ENCODE measurements at regions not wholly inside any gene's neighbourhood (a gene's known extent, or its start where the extent isn't known, plus 50 kb on each side); places are given as distances from the start of the nearest gene placed in this dataset.

DNA sequence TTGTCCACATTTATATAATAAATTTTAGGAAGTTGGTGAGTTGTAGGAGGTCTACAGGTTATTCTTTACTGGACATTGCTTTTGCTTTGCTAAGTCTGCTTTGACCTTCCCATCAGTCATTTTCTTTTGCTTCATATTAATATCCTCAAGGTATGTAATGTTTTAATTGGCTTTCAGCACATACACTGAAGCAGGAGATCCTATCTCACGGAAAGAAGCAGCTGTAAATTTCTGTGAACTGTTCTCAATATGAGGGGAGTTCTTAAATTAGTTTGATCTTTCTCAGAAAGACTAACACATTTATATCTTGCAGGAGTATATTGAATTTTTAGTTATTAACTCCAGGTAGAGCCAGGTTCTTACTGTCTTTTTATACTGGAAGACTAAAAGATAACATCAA, 856.5 kb downstream of the GATA3 start:
- Histone ChIP-seq H3K9ac (ENCODE audit: low read length) (no peak overlapping the region), H3K4me2 (ENCODE audit: low read length) (no peak overlapping the region), H3F3A (ENCODE audit: insufficient read depth, low read length) (no peaks in the 10 kb centered on the region), H3K27me3 (ENCODE audit: insufficient read depth, low read length) (no peaks in the 10 kb centered on the region), H3K9me2 (ENCODE audit: low read depth, low read length) (no peaks in the 10 kb centered on the region), H3K36me3 (ENCODE audit: insufficient read depth, low read length) (no peaks in the 10 kb centered on the region), H3K4me3 (ENCODE audit: low read depth, low read length, poor library complexity, severe bottlenecking) (no peak overlapping the region), H3K79me2 (ENCODE audit: insufficient read depth, low read length) (no peaks in the 10 kb centered on the region), H3K9me3 (ENCODE audit: low read length) (no peaks in the 10 kb centered on the region), H3K27ac (ENCODE audit: low read depth, low read length, poor library complexity, severe bottlenecking) (no peak overlapping the region), H3K4me1 (ENCODE audit: insufficient read depth, low read length, severe bottlenecking) (no peaks in the 10 kb centered on the region), H4K20me1 (ENCODE audit: insufficient read depth, low read length) (no peaks in the 10 kb centered on the region), H2AFZ (ENCODE audit: low read length) (no peak overlapping the region)
- TF ChIP-seq, protein P1, sequence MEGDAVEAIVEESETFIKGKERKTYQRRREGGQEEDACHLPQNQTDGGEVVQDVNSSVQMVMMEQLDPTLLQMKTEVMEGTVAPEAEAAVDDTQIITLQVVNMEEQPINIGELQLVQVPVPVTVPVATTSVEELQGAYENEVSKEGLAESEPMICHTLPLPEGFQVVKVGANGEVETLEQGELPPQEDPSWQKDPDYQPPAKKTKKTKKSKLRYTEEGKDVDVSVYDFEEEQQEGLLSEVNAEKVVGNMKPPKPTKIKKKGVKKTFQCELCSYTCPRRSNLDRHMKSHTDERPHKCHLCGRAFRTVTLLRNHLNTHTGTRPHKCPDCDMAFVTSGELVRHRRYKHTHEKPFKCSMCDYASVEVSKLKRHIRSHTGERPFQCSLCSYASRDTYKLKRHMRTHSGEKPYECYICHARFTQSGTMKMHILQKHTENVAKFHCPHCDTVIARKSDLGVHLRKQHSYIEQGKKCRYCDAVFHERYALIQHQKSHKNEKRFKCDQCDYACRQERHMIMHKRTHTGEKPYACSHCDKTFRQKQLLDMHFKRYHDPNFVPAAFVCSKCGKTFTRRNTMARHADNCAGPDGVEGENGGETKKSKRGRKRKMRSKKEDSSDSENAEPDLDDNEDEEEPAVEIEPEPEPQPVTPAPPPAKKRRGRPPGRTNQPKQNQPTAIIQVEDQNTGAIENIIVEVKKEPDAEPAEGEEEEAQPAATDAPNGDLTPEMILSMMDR (IDR thresholded peaks at IDR 0.05; ENCODE audit: low read length) = no peak
- TF ChIP-seq EZH2 (IDR thresholded peaks at IDR 0.05; ENCODE audit: borderline replicate concordance, low read length) = no peak

DNA sequence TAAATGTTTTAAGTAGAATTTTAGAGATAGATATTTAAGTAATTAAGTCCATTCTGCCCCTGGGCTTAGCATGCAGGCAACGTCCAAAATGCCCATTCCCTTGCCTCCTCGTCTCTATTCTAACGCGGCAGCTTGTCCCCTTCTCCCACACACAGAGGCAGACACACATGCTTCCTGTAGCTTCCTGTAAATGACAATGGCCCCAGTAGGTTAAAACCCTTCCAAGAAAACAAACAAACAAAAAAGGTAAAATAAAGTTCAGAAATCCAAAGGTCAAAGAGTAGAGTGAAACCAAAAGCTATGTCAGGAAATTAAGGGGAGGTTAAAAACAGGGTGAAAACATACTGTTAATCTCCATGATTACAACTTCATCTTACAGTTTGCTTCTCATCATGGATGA, 857.6 kb downstream of the GATA3 start:
- Histone ChIP-seq H3K9ac (ENCODE audit: low read length) (no peak overlapping the region), H3K4me1 (ENCODE audit: insufficient read depth, low read length, severe bottlenecking) (no peaks in the 10 kb centered on the region), H3K4me3 (ENCODE audit: low read depth, low read length, poor library complexity, severe bottlenecking) (no peak overlapping the region), H4K20me1 (ENCODE audit: insufficient read depth, low read length) (no peaks in the 10 kb centered on the region), H3K9me2 (ENCODE audit: low read depth, low read length) (no peaks in the 10 kb centered on the region), H3F3A (ENCODE audit: insufficient read depth, low read length) (no peaks in the 10 kb centered on the region), H3K27me3 (ENCODE audit: insufficient read depth, low read length) (no peaks in the 10 kb centered on the region), H3K4me2 (ENCODE audit: low read length) (no peak overlapping the region), H3K27ac (ENCODE audit: low read depth, low read length, poor library complexity, severe bottlenecking) (no peak overlapping the region), H3K79me2 (ENCODE audit: insufficient read depth, low read length) (no peaks in the 10 kb centered on the region), H2AFZ (ENCODE audit: low read length) (no peak overlapping the region), H3K9me3 (ENCODE audit: low read length) (no peaks in the 10 kb centered on the region), H3K36me3 (ENCODE audit: insufficient read depth, low read length) (no peaks in the 10 kb centered on the region)
- TF ChIP-seq EZH2 (IDR thresholded peaks at IDR 0.05; ENCODE audit: borderline replicate concordance, low read length) = no peak
- TF ChIP-seq, protein P1 (IDR thresholded peaks at IDR 0.05; ENCODE audit: low read length) = no peak

DNA sequence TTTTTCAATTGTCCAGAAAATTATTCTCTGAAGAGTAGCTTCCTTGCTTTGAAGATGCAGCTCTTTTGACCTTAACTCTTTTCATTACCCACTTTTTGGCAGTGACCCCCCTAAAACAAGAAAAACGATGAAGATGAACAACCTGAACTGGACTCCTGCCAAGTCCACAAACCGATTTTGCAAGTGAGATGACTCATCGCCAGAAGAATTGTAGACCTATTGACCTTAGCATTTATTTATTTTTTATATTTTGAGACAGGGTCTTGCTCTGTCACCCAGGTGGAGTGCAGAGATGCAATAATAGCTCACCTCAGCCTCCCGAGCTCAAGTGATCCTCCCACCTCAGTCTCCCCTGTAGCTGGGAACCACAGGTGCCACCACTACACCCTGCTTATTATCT, 859.2 kb downstream of the GATA3 start:
- Histone ChIP-seq H3K4me1 (ENCODE audit: insufficient read depth, low read length, severe bottlenecking) (no peaks in the 10 kb centered on the region), H3K9me2 (ENCODE audit: low read depth, low read length) (no peaks in the 10 kb centered on the region), H3K36me3 (ENCODE audit: insufficient read depth, low read length) (no peaks in the 10 kb centered on the region), H3K4me2 (ENCODE audit: low read length) (no peak overlapping the region), H3K79me2 (ENCODE audit: insufficient read depth, low read length) (no peaks in the 10 kb centered on the region), H3F3A (ENCODE audit: insufficient read depth, low read length) (no peaks in the 10 kb centered on the region), H3K27ac (ENCODE audit: low read depth, low read length, poor library complexity, severe bottlenecking) (no peak overlapping the region), H3K9ac (ENCODE audit: low read length) (no peak overlapping the region), H3K9me3 (ENCODE audit: low read length) (no peaks in the 10 kb centered on the region), H3K27me3 (ENCODE audit: insufficient read depth, low read length) (no peaks in the 10 kb centered on the region), H3K4me3 (ENCODE audit: low read depth, low read length, poor library complexity, severe bottlenecking) (no peak overlapping the region), H2AFZ (ENCODE audit: low read length) (no peak overlapping the region), H4K20me1 (ENCODE audit: insufficient read depth, low read length) (no peaks in the 10 kb centered on the region)
- no peak for TF ChIP-seq EZH2 (IDR thresholded peaks at IDR 0.05; ENCODE audit: borderline replicate concordance, low read length)
- TF ChIP-seq, protein P1 (IDR thresholded peaks at IDR 0.05; ENCODE audit: low read length) = no peak
